H7 (cell line): ENCODE measurements at regions not wholly inside any gene's neighbourhood (a gene's known extent, or its start where the extent isn't known, plus 50 kb on each side); places are given as distances from the start of the nearest gene placed in this dataset.
"Not testable (repeated sequence)": the region's sequence is repeated elsewhere in the genome, so short reads cannot be mapped to it uniquely, and the experiment has no call there.

Experiments used
- DNase-seq: peaks from one replicate; pipeline ENCODE4 v3.0.0; 2012
- H3K27me3 ChIP-seq: 2 replicates; pipeline ENCODE4 v1.6.0; 2011; ENCODE audit warnings: mild to moderate bottlenecking, low read length; ENCODE audit not compliant: control insufficient read depth, insufficient read depth
- H3K36me3 ChIP-seq: replicated peaks from 2 replicates; pipeline ENCODE4 v1.5.1; 2011; ENCODE audit warnings: low read length; ENCODE audit not compliant: control insufficient read depth, insufficient read depth
- H3K4me3 ChIP-seq: 2 replicates; pipeline ENCODE4 v1.5.1; 2011; ENCODE audit warnings: low read depth, mild to moderate bottlenecking, control low read depth, low read length, moderate library complexity; ENCODE audit not compliant: insufficient read depth

DNA sequence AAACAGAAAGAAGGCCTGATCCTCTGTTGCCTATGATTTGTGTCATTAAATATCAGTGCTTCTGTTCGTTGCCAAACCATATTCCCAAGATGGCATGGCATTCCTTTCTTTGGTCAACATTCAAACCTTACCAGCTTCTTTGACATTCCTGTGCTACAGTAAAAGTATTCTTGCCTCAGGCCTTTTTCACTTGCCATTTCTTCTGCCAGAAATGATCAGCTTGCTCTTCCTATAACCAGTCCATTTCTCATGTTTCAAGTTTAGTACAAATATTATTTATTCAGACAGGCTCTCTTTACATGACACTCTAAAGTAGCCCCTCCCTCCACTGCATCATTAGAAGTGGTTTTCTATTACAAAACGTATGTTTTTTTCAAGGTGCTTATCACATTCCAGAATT is 278.3 kb downstream of the KCNJ2 start:
- H3K36me3 ChIP-seq, result no peaks in the 10 kb centered on the region
- DNase-seq, result no peak
- no peaks in the 10 kb centered on the region for H3K27me3 ChIP-seq
- no peak overlapping the region for H3K4me3 ChIP-seq

DNA sequence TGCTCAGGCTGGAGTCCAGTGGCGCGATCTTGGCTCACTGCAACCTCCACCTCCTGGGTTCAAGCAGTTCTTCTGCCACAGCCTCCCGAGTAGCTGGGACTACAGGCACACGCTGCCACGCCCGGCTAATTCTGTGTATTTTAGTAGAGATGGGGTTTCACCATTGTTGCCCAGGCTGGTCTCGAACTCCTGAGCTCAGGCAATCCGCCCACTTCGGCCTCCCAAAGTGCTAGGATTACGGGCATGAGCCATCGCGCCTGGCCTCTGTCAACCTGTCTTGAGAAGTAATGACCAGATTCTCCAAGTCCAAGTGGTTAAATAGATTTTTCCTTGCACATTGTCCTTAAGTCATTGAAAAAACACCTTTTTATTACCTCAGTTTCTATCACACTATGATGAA is 283.7 kb downstream of the KCNJ2 start:
- not testable (repeated sequence) for H3K4me3 ChIP-seq, H3K36me3 ChIP-seq, DNase-seq, H3K27me3 ChIP-seq

DNA sequence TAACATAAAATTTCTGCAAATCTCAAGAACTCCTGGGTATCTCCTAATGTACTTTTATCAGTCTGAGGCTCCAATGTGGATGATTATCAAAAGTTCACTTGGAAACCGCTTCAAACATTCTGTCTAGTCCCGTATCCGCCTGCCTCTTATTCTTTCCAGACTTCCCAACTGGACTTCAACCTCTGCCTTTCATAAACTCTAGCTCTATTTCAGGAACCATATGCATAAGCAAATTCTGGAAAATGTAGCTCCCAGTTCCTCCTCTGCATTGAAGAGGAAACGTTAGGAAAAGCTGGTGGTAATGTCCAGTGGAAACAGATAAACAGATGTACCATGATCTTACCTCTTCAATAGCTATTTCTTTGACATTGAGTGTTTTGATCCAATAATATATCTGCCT is 285.0 kb downstream of the KCNJ2 start:
- no peak for DNase-seq
- Histone ChIP-seq H3K27me3 (no peaks in the 10 kb centered on the region), H3K36me3 (no peaks in the 10 kb centered on the region), H3K4me3 (no peak overlapping the region)

- no peaks in the 10 kb centered on the region for H3K27me3 ChIP-seq
- DNase-seq, result no peak
- H3K36me3 ChIP-seq, result no peaks in the 10 kb centered on the region
Measured at GRCh38 chr17:70454908-70455307, 285.6 kb downstream of the KCNJ2 start.

GRCh38 chr17:70464995-70465394 is 295.7 kb downstream of the KCNJ2 start:
- Histone ChIP-seq H3K36me3 (no peaks in the 10 kb centered on the region), H3K27me3 (no peaks in the 10 kb centered on the region), H3K4me3 (no peak overlapping the region)
- DNase-seq, result no peak

More at GRCh38 chr17:70454908-70455307, 285.6 kb downstream of the KCNJ2 start:
- H3K4me3 ChIP-seq, result no peak overlapping the region

- DNase-seq, result no peak
- no peaks in the 10 kb centered on the region for H3K27me3 ChIP-seq
- H3K36me3 ChIP-seq, result no peaks in the 10 kb centered on the region
- no peak overlapping the region for H3K4me3 ChIP-seq
Measured at GRCh38 chr17:70468661-70469060, 299.3 kb downstream of the KCNJ2 start.

GRCh38 chr17:70473049-70473448 is 303.7 kb downstream of the KCNJ2 start:
- no peak overlapping the region for H3K4me3 ChIP-seq
- DNase-seq, result no peak
- no peaks in the 10 kb centered on the region for H3K36me3 ChIP-seq
- no peaks in the 10 kb centered on the region for H3K27me3 ChIP-seq

DNA sequence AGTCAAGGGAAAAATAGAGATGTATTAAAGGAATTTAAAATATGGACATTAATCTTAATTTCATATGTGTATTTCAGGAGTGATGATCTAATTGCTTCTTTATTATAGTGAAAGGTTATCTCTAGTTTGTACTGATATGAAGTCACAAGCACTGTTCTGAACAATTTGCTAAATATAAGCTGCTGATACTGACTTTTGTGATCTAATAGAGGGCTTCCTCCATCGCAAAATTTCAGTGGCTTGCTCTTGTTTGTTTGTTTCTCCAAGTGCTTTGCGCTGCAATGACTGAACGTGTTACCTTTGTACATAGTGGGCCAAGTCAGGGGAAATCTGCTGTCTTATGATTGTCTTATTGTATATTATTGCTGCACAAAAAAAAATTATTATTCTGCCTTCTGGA is 307.0 kb downstream of the KCNJ2 start:
- H3K27me3 ChIP-seq, result no peaks in the 10 kb centered on the region
- no peak overlapping the region for H3K4me3 ChIP-seq
- DNase-seq, result no peak
- H3K36me3 ChIP-seq, result no peaks in the 10 kb centered on the region

- no peaks in the 10 kb centered on the region for H3K27me3 ChIP-seq
- no peaks in the 10 kb centered on the region for H3K36me3 ChIP-seq
- no peak for DNase-seq
- H3K4me3 ChIP-seq, result no peak overlapping the region
Measured at GRCh38 chr17:70478902-70479301, 309.6 kb downstream of the KCNJ2 start.

DNA sequence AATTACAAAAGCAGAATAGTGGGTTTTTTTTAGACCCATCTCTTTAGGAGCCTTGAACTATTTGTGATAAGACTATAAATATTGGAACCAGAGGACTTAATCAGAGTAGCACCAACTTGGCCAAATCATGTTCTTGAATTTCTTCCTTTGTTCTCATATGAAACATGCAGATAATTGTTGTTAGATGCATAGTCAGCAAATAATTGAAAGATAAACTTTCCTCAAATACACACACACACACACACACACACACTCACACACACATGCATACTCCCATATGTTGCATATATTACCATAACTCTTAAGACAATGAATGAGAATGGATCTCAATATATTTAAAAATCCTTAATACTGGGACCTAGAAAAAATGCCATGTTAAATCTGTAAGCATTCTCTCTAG is 310.4 kb downstream of the KCNJ2 start:
- no peak for DNase-seq

GRCh38 chr17:70483624-70484023 is 314.3 kb downstream of the KCNJ2 start:
- H3K36me3 ChIP-seq, result no peaks in the 10 kb centered on the region
- DNase-seq, result no peak
- no peaks in the 10 kb centered on the region for H3K27me3 ChIP-seq
- no peak overlapping the region for H3K4me3 ChIP-seq

More for the DNA sequence above, 310.4 kb downstream of the KCNJ2 start:
- H3K27me3 ChIP-seq, result no peaks in the 10 kb centered on the region
- H3K36me3 ChIP-seq, result no peaks in the 10 kb centered on the region
- no peak overlapping the region for H3K4me3 ChIP-seq

DNA sequence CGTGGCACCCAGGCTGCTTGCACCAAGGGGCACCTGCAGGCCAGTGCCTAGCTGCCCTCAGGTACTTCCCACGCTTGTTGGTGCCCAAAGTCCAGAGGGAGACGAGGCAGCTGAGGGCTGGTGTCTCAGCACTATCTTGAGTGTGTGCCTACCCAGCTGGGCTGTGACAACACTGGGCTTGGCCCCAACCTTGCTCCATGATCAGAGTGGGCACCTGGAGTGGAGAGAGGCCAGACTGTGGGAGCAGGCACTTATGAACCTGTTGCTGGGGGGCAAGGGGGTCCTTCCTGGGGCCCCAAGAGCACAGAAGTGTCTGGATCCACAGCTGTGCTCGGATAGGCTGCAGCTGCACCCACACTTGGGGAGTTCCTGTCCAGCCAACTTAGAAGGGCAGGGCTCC is 314.7 kb downstream of the KCNJ2 start:
- Histone ChIP-seq H3K36me3 (no peaks in the 10 kb centered on the region), H3K4me3 (no peak overlapping the region), H3K27me3 (no peaks in the 10 kb centered on the region)
- no peak for DNase-seq

- no peaks in the 10 kb centered on the region for H3K36me3 ChIP-seq
- H3K27me3 ChIP-seq, result no peaks in the 10 kb centered on the region
- H3K4me3 ChIP-seq, result no peak overlapping the region
- DNase-seq, result no peak
Measured at GRCh38 chr17:70484496-70484895, 315.2 kb downstream of the KCNJ2 start.

DNA sequence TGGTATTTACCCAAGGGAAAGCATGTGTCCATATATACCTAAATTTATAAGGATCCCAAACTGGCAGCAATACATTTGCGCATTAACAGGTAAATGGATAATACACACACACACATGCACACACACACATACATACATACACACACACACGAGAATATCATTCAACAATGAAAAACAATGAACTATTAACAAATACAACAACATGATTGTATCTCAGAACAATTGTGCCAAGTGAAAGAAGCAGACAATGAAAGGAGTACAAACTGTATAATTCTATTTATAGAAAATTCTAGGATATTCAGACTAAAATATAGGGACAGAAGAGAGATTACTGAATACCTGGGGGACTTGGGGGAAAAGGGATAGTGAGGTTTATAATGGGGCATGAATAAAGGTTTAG is 323.0 kb downstream of the KCNJ2 start:
- Histone ChIP-seq H3K27me3 (no peaks in the 10 kb centered on the region), H3K36me3 (no peaks in the 10 kb centered on the region), H3K4me3 (no peak overlapping the region)
- DNase-seq, result no peak

DNA sequence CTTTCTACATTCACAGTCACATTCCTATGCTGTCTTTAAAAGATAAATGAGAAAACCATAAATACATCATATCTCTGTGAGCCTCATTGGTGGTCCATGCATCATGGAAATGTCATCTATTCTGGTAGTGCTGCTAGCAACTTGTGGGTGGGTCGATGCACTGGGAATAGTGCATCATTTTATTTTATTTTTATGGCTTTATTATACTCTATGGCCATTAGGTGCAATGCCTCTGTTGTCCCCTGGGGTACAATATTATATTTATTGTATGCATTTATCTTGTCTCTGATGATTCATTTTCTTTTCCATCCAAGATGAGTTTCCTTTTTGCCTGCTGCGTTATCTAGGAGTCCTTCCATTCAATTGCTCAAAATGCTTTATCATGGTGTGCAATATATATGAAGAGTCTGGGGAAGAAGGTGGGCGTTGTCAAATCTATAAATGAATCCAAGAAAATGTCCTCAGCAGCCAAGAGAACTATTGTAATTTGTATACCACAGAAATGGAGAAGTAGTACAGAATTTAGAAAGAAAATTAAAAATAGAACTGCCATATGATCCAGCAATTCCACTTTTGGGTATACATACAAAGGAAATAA is 324.0 kb downstream of the KCNJ2 start:
- no peak for DNase-seq
- H3K36me3 ChIP-seq, result no peaks in the 10 kb centered on the region
- H3K4me3 ChIP-seq, result no peak overlapping the region
- no peaks in the 10 kb centered on the region for H3K27me3 ChIP-seq

DNA sequence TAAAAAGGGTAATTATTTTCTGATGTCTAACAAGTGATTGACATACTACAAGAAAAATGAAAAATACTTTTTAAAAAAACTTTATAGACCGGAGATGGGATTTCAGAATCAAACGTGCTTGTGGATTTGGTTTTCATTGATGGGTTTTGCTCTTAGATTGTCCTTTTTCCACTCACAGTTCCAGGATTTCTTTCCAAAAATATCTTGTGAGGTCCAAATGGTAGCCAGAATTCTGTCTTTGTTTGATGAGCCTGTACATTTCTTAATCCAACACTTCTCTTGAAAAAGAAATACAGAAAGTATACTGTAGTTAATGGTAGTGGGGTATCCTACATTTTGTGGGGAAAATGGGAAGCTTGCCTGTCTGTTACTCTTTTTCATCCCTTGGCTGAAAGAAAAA is 329.3 kb downstream of the KCNJ2 start:
- Histone ChIP-seq H3K27me3 (no peaks in the 10 kb centered on the region), H3K4me3 (no peak overlapping the region), H3K36me3 (no peaks in the 10 kb centered on the region)
- no peak for DNase-seq
